Stomach smooth muscle (tissue), 2 donors: ENCODE measurements at regions not wholly inside any gene's neighbourhood (a gene's known extent, or its start where the extent isn't known, plus 50 kb on each side); places are given as distances from the start of the nearest gene placed in this dataset.

Source experiments
- H3K27ac ChIP-seq: one replicate; pipeline ENCODE4 v1.7.0; 2013; ENCODE audit warnings: mild to moderate bottlenecking, low read length, inconsistent platforms
- H3K27me3 ChIP-seq, 2 donors: one replicate each; pipeline ENCODE4 v1.7.0; 2013; ENCODE audit warnings: low read length in 2 of 2; ENCODE audit not compliant: insufficient read depth in 2 of 2, control insufficient read depth in 1 of 2
- H3K36me3 ChIP-seq, 2 donors: one replicate each; pipeline ENCODE4 v1.7.0; 2013; ENCODE audit warnings: low read length in 2 of 2; ENCODE audit not compliant: control insufficient read depth in 2 of 2, insufficient read depth in 2 of 2
- H3K4me1 ChIP-seq: one replicate; pipeline ENCODE4 v1.7.0; 2013; ENCODE audit warnings: low read length; ENCODE audit not compliant: control insufficient read depth, insufficient read depth
- H3K4me3 ChIP-seq, 2 donors: one replicate each; pipeline ENCODE4 v1.7.0; 2013; ENCODE audit warnings: low read length in 2 of 2
- H3K9ac ChIP-seq, 2 donors: one replicate each; pipeline ENCODE4 v1.7.0; 2013; ENCODE audit warnings: low read length in 2 of 2, mild to moderate bottlenecking in 1 of 2
- H3K9me3 ChIP-seq, 2 donors: one replicate each; pipeline ENCODE4 v1.7.0; 2013; ENCODE audit warnings: low read length in 2 of 2; ENCODE audit not compliant: control insufficient read depth in 2 of 2
- donor health status: healthy.
- donor health status: Pancreatic carcinoma.

DNA sequence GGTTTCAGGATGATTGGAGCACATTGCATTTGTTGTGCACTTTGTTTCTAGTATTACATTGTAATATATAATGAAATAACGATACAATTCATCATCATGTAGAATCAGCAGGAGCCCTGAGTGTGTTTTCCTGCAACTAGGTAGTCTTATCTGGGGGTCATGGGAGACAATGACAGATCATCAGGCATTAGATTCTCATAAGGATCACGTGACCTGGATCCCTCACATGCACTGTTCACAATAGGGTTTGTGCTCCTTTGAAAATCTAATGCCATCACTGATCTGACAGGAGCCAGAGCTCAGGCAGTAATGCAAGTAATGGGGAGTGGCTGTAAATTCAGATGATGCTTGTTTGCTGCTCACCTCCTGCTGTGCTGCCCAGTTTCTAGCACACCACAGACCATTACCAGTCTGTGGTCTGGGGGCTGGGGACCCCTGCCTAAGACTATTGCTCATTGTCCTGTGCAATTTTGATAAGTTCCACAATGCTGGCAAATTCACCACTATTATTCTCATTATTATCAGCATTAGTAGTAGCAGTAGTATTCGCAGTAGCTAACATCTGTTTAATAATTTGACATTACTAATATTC lies 428.7 kb upstream of the TNP1 start:
- Histone ChIP-seq H3K27ac (no peak overlapping the region), H3K9ac (no peak overlapping the region), H3K4me3 (no peak overlapping the region)

DNA sequence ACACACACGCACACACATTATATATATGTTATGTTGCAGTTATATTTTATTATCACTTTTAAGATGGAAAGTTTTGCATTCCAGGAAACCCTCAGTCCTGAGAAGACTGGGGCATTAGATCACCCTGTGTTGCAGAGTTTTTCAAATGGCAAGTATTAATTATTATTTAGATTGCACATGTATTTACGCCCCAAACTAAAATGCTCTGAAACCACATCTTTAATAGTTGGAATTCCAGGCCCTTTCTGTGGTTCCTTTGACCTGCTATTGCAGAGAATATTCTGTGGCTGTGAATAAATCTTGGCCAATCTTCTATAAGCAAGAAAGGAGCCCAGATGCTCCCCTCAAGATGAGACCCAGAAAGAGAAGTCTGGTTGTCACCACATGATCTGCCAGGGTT lies 427.0 kb upstream of the TNP1 start:
- H3K9me3 ChIP-seq, result no peaks in the 10 kb centered on the region
- no peaks in the 10 kb centered on the region for H3K36me3 ChIP-seq
- no peak overlapping the region for H3K9ac ChIP-seq
- H3K27ac ChIP-seq, result no peak overlapping the region
- no peak overlapping the region for H3K4me3 ChIP-seq
- no peaks in the 10 kb centered on the region for H3K27me3 ChIP-seq
- peaks cover 11% of the 10 kb centered on the region for H3K4me1 ChIP-seq

More for the DNA sequence above, 428.7 kb upstream of the TNP1 start:
- Histone ChIP-seq H3K4me1 (peaks cover 16% of the 10 kb centered on the region), H3K27me3 (no peaks in the 10 kb centered on the region), H3K9me3 (no peaks in the 10 kb centered on the region), H3K36me3 (no peaks in the 10 kb centered on the region)

DNA sequence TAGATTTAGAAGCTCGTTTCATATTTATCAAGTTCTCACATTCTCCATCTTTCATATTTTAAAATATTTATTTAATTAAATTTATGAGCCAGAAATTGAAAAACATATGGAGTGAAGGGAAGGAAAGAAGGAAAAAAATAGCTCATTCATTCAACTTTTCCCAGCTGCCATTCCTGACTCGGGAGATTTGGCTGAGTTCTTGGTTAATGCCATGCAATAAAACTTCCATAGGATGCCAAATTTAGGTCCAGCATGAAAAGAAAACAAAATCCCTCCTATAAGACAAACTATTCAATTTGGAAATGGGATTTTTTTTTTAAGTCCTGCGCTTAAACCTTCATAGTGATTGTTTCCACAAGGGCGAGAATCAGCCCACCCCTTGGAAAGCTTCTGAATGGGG lies 426.1 kb upstream of the TNP1 start:
- peaks cover 11% of the 10 kb centered on the region for H3K4me1 ChIP-seq
- H3K27me3 ChIP-seq, result no peaks in the 10 kb centered on the region
- no peak overlapping the region for H3K4me3 ChIP-seq
- H3K27ac ChIP-seq, result no peak overlapping the region
- H3K9ac ChIP-seq, result no peak overlapping the region
- no peaks in the 10 kb centered on the region for H3K36me3 ChIP-seq
- no peaks in the 10 kb centered on the region for H3K9me3 ChIP-seq

DNA sequence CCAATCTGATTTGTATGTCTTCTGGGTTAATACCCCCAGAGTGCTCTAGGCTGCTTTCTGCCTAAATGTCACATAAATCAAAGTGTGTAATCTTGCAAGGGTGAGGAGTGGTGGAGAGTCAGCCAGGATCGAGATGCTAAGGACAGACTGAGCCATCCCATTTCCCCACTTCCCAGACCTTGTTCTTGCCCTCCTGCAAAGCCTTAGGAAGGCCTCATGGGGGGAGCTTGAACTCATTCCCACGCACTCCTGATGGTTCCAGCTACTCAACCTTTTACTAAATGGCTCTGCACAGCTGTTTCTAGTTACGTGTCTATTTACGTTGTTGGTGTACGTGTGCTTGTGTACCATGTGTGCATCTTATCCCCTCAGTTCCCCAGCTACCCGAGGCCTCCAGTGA lies 423.6 kb upstream of the TNP1 start:
- H3K9me3 ChIP-seq, result no peaks in the 10 kb centered on the region
- no peaks in the 10 kb centered on the region for H3K27me3 ChIP-seq
- H3K4me3 ChIP-seq, result no peak overlapping the region
- no peak overlapping the region for H3K27ac ChIP-seq
- H3K36me3 ChIP-seq, result no peaks in the 10 kb centered on the region
- peaks cover 14% of the 10 kb centered on the region for H3K4me1 ChIP-seq
- no peak overlapping the region for H3K9ac ChIP-seq

DNA sequence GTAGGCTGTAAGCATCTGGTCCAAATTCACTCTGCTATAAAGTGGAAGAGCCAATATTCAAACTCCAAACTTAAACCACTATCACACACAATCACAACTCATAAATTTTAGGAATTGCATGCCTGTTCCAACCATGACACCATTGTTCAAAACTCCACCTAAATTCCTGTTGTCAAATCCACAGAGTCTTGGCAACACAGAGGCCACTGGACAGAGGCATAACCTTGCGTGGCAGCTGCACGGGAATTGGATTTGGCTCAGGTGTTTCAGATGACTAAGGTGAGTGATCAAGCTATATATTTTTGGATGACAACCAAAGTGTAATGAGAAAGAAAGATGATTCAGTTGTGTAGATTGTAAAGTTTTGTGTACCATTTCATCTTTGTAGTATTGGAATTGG lies 422.7 kb upstream of the TNP1 start:
- H3K9me3 ChIP-seq, result no peaks in the 10 kb centered on the region
- H3K27me3 ChIP-seq, result no peaks in the 10 kb centered on the region
- no peak overlapping the region for H3K9ac ChIP-seq
- no peaks in the 10 kb centered on the region for H3K36me3 ChIP-seq
- no peak overlapping the region for H3K27ac ChIP-seq
- peaks cover 23% of the 10 kb centered on the region for H3K4me1 ChIP-seq
- H3K4me3 ChIP-seq, result no peak overlapping the region

DNA sequence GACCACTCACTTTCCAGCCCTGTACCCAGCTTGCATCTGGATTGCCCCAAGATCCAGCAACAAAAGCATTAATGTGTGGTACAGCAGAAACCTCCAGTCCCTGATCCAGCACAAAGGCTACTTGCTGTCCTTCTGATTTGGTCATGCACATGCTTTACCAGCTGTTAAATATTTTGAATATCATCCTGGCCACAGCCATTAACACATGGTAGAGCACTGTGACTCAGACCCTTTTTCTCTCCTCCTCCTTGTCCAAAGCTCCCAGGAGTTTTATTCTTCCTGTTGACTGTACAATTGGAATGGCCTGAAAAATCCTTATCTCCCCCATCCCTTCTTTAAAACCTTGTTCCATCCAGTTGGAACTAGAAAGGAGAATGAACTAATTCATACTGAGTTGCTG lies 419.7 kb upstream of the TNP1 start:
- Histone ChIP-seq H3K9ac (no peak overlapping the region), H3K4me3 (no peak overlapping the region), H3K4me1 (peaks cover 31% of the 10 kb centered on the region), H3K27me3 (no peaks in the 10 kb centered on the region), H3K9me3 (no peaks in the 10 kb centered on the region), H3K36me3 (no peaks in the 10 kb centered on the region), H3K27ac (peak overlapping the region; percentile 37)

DNA sequence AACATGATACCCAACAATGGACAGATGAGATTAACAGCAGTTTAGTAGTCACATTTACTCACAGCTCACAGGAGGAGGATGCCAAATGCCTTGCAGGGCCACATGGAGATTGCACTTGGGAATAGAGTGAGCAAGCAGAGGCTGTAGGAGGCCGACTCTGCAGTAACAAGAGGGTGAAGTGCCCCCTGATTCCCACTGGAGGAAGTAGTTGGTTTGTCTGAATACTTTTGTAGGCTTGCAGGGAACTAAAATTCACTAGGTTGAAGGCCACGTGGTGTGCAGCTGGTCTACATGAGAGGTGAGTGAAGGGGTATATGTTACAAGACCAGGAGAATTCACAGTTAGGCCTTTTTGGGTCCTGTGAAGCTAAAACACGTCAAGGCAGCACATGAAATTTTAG lies 419.3 kb upstream of the TNP1 start:
- H3K27me3 ChIP-seq, result no peaks in the 10 kb centered on the region
- peak overlapping the region; percentile 55 for H3K27ac ChIP-seq
- peaks cover 33% of the 10 kb centered on the region for H3K4me1 ChIP-seq
- no peaks in the 10 kb centered on the region for H3K9me3 ChIP-seq
- H3K9ac ChIP-seq, result no peak overlapping the region
- no peaks in the 10 kb centered on the region for H3K36me3 ChIP-seq
- no peak overlapping the region for H3K4me3 ChIP-seq

DNA sequence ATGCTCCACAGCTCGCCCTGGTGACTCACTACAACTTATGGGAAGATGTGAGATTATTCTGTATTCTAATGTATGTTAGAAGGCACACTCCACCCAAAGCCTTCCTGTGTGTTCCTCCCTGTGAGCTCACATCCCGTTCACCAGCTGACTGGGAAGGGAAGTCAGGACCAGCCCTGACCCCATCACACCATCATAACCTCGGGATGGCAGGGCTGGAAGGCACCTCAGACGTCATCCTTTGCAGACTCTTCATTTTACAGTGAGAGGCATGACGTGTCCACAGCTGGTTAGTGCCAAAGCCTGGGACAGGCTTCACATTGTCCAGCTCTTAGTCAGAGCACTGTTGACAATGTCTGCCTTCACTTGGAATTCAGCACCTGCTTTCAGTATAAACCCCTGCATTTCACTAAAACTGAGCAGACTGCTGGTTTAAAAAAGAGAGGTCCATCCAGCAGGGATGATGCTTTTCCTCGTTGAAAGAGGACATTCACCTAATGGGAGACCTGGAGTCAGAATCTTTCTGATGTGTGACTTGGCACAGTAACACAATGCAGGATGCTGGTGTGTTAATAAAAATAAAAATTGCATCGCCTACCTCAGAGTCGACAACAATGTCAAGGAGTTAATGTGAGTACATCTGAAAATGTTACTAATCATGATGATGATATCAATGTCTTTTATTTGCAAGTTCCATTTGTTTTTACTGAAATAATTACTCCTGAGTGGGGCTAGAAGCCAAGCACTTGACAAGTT lies 418.0 kb upstream of the TNP1 start:
- no peaks in the 10 kb centered on the region for H3K9me3 ChIP-seq
- H3K36me3 ChIP-seq, result no peaks in the 10 kb centered on the region
- peaks cover 45% of the 10 kb centered on the region for H3K4me1 ChIP-seq
- H3K4me3 ChIP-seq, result peak overlapping the region; percentile 17 to 32
- peak overlapping the region; percentile 55 for H3K27ac ChIP-seq
- H3K27me3 ChIP-seq, result no peaks in the 10 kb centered on the region
- no peak overlapping the region for H3K9ac ChIP-seq

DNA sequence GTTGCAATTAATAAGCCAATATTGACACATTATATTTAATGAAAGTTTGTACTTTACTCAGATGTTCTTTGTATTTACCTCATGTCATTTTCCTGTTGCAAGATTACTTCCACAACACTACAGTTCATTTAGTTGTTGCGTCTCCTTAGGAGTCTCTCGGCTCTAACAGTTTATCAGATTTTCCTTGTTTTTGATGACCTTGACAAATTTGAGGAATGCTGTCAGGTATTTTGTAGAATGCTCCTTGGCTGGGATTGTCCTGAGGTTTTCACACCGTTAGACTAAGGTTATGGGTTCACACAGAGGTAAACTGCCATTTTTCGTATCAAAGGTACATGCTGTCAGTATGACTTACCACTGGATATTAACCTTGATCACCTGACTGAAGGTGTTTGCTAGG lies 416.6 kb upstream of the TNP1 start:
- Histone ChIP-seq H3K27me3 (no peaks in the 10 kb centered on the region), H3K27ac (peak overlapping the region; percentile 55), H3K9ac (no peak overlapping the region), H3K4me3 (no peak overlapping the region), H3K9me3 (no peaks in the 10 kb centered on the region), H3K36me3 (no peaks in the 10 kb centered on the region), H3K4me1 (peaks cover 51% of the 10 kb centered on the region)

DNA sequence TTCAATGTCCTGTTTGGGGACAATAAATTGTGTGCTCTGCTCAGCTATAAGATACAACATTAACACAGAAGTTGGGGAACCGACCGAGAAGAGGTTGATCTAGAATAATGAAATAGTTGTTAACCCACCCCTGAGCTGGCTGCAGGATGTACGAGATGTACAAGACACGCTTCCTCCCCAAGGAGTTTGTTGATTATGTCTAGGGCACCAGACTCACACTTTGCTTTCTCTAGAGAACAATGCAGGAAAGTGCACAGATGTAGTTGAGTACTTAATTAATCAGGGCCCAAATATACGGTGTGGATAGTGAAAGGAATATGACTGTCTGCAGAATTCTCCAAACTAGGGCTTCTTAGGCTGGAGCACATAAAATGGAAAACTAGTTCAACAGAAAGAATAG lies 415.2 kb upstream of the TNP1 start:
- Histone ChIP-seq H3K4me1 (peaks cover 51% of the 10 kb centered on the region), H3K4me3 (no peak overlapping the region), H3K27ac (peak overlapping the region; percentile 84), H3K36me3 (no peaks in the 10 kb centered on the region), H3K9ac (no peak overlapping the region), H3K9me3 (no peaks in the 10 kb centered on the region), H3K27me3 (no peaks in the 10 kb centered on the region)

DNA sequence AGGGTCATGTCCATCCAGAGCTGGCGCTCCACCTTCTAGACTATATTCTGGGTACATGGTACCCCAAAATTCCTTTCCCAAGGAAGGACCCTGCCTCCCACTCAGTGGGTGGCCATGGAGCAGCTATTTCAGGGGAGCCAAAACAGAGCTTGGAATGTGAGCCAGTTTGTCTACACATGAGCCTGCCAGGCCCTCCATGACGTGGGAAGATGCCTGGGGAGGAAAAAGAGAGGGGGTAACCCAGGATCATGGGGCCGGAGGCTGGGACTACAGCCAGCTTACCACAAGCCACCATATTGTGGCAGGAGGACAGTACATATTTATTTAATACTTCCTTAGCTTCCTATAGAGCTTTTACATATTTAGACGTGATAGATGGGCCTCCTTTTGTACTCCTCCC lies 414.7 kb upstream of the TNP1 start:
- H3K4me3 ChIP-seq, result no peak overlapping the region
- H3K4me1 ChIP-seq, result peaks cover 49% of the 10 kb centered on the region
- no peaks in the 10 kb centered on the region for H3K36me3 ChIP-seq
- no peak overlapping the region for H3K9ac ChIP-seq
- no peaks in the 10 kb centered on the region for H3K9me3 ChIP-seq
- H3K27me3 ChIP-seq, result no peaks in the 10 kb centered on the region
- peak overlapping the region; percentile 84 for H3K27ac ChIP-seq
